HCT116 (cell line): ENCODE measurements at regions not wholly inside any gene's neighbourhood (a gene's known extent, or its start where the extent isn't known, plus 50 kb on each side); places are given as distances from the start of the nearest gene placed in this dataset.

Experiments used
- ATAC-seq: fragments of 200-7000 bp; cut with Tn5 transposase; 2 replicates; pipeline ENCODE4 v1.9.1; 2020; ENCODE audit warnings: mild to moderate bottlenecking, moderate library complexity
- BruUV-seq: library from RNA; stranded (reverse); fragments of 400-500 nt; replicated peaks from 2 replicates; lab custom pipeline; 2021; lab: Mats Ljungman, UMichigan
- CTCF ChIA-PET: fragments of 300-600 bp; sonication (Branson Sonifier 250); formaldehyde crosslinking; loops from one replicate; lab custom pipeline; 2021; ENCODE audit warnings: antibody characterized with exemption; lab: Charles Lee
- POLR2A ChIA-PET: fragments of 300-600, 350-600 bp; sonication (Branson Sonifier 250); formaldehyde crosslinking; loops from one replicate; lab custom pipeline; 2021; ENCODE audit warnings: antibody characterized with exemption; lab: Charles Lee
- RAD21 ChIA-PET, 2 experiments: fragments of 300-600 bp; sonication (Branson Sonifier 250); formaldehyde crosslinking; loops; one replicate each; lab custom pipeline; 2023; ENCODE audit warnings: low total read pairs in 2 of 2; ENCODE audit not compliant: uncharacterized antibody in 2 of 2, unreplicated experiment in 2 of 2, low non-redundant PET in 1 of 2; lab: Charles Lee
- DNase-seq: peaks from one replicate; pipeline ENCODE4 v3.0.0-alpha.2; 2010; ENCODE audit warnings: low read depth, low spot score
- H2AFZ ChIP-seq: fragments of 200-600 bp; shearing (Covaris generic), sonication (generic); 2 replicates; pipeline ENCODE4 v1.6.1; 2017; ENCODE audit warnings: low read depth, mixed run types, mixed read lengths, antibody characterized with exemption, low read length; ENCODE audit not compliant: poor library complexity, severe bottlenecking
- H3K27ac ChIP-seq: 2 replicates; pipeline ENCODE4 v1.5.1; 2012; ENCODE audit warnings: low read depth, low read length
- H3K27me3 ChIP-seq: fragments of 200-600 bp; sonication (generic); 2 replicates; pipeline ENCODE4 v1.6.1; 2016; ENCODE audit warnings: mixed run types, low read length, mixed read lengths; ENCODE audit not compliant: insufficient read depth
- H3K36me3 ChIP-seq, 2 experiments: fragments of 200-500 bp in 1 of 2; fragments of 200-600 bp in 1 of 2; sonication (Bioruptor generic) in 1 of 2; sonication (generic) in 1 of 2; 2 replicates each; pipeline versions ENCODE4 v1.5.1 to v1.6.1; 2014 to 2016; ENCODE audit warnings: low read length in 2 of 2, inconsistent platforms in 1 of 2, mixed read lengths in 1 of 2, mixed run types in 1 of 2; ENCODE audit not compliant: insufficient read depth in 2 of 2, control insufficient read depth in 1 of 2
- H3K4me1 ChIP-seq, 2 experiments: fragments of 200-600 bp in 1 of 2; sonication (generic) in 1 of 2; 2 replicates each; pipeline versions ENCODE4 v1.5.1 to v1.6.1; 2012 to 2017; ENCODE audit warnings: low read length in 2 of 2, inconsistent platforms in 1 of 2, mild to moderate bottlenecking in 1 of 2, mixed read lengths in 1 of 2, mixed run types in 1 of 2, moderate library complexity in 1 of 2; ENCODE audit not compliant: insufficient read depth in 2 of 2, control insufficient read depth in 1 of 2
- H3K4me2 ChIP-seq: fragments of 200-600 bp; sonication (generic); 2 replicates; pipeline ENCODE4 v1.6.1; 2017; ENCODE audit warnings: mixed run types, low read length, mixed read lengths
- H3K4me3 ChIP-seq, 2 experiments: fragments of 200-600 bp in 1 of 2; sonication (generic) in 1 of 2; replicated peaks in 1 of 2; 2 replicates each; pipeline ENCODE4 v1.5.1; 2011 to 2016; ENCODE audit warnings: low read length in 2 of 2, control low read depth in 1 of 2, low read depth in 1 of 2, mild to moderate bottlenecking in 1 of 2, mixed read lengths in 1 of 2, mixed run types in 1 of 2
- H3K79me2 ChIP-seq: fragments of 200-600 bp; sonication (generic); 2 replicates; pipeline ENCODE4 v1.6.1; 2017; ENCODE audit warnings: mild to moderate bottlenecking, mixed run types, low read length, moderate library complexity, mixed read lengths; ENCODE audit not compliant: insufficient read depth
- H3K9ac ChIP-seq: fragments of 200-600 bp; sonication (generic); 2 replicates; pipeline ENCODE4 v1.6.1; 2016; ENCODE audit warnings: low read length, mixed read lengths
- H3K9me2 ChIP-seq: fragments of 200-600 bp; sonication (generic), shearing (Covaris generic); 2 replicates; pipeline ENCODE4 v1.6.1; 2017; ENCODE audit warnings: mixed run types, mild to moderate bottlenecking, moderate library complexity; ENCODE audit not compliant: insufficient read depth
- H3K9me3 ChIP-seq, 2 experiments: fragments of 200-500 bp in 1 of 2; fragments of 200-600 bp in 1 of 2; sonication (Bioruptor generic) in 1 of 2; sonication (generic) in 1 of 2; 2 replicates each; pipeline ENCODE4 v1.6.1; 2014 to 2017; ENCODE audit warnings: low read length in 2 of 2, mixed read lengths in 2 of 2, inconsistent platforms in 1 of 2, low read depth in 1 of 2, mild to moderate bottlenecking in 1 of 2, mixed run types in 1 of 2, moderate library complexity in 1 of 2; ENCODE audit not compliant: control insufficient read depth in 1 of 2, insufficient read depth in 1 of 2
- H4K20me1 ChIP-seq: fragments of 200-600 bp; sonication (generic), shearing (Covaris generic); 2 replicates; pipeline ENCODE4 v1.6.1; 2017; ENCODE audit warnings: mixed run types, mild to moderate bottlenecking, moderate library complexity; ENCODE audit not compliant: insufficient read depth
- CBX3 ChIP-seq: IDR thresholded peaks from 2 replicates; pipeline ENCODE4 v1.6.1; 2012; ENCODE audit warnings: low read depth
- CEBPB ChIP-seq: IDR thresholded peaks from 2 replicates; pipeline ENCODE4 v1.6.1; 2012; ENCODE audit warnings: low read depth
- CTCF ChIP-seq, 3 experiments: fragments of 200-600 bp in 1 of 3; sonication (generic) in 1 of 3; IDR thresholded peaks in 2 of 3; conservative IDR thresholded peaks in 1 of 3; 2 replicates each; pipeline ENCODE4 v1.5.1; 2012 to 2017; ENCODE audit warnings: low read depth in 2 of 3, low read length in 2 of 3, antibody characterized with exemption in 1 of 3, borderline replicate concordance in 1 of 3, control low read depth in 1 of 3, mild to moderate bottlenecking in 1 of 3, mixed read lengths in 1 of 3, mixed run types in 1 of 3, moderate library complexity in 1 of 3; ENCODE audit not compliant: insufficient read depth in 1 of 3
- EGR1 ChIP-seq: IDR thresholded peaks from 2 replicates; pipeline ENCODE4 v1.6.1; 2012; ENCODE audit warnings: low read depth
- ELF1 ChIP-seq: IDR thresholded peaks from 2 replicates; pipeline ENCODE4 v1.6.1; 2012; ENCODE audit warnings: low read depth, borderline replicate concordance
- EZH2 ChIP-seq: fragments of 200-600 bp; sonication (generic); IDR thresholded peaks from 2 replicates; pipeline ENCODE4 v1.6.1; 2017; ENCODE audit warnings: antibody characterized with exemption, mixed run types
- EZH2phosphoT487 ChIP-seq: fragments of 200-600 bp; IDR thresholded peaks from 2 replicates; pipeline ENCODE4 v1.6.1; 2018; ENCODE audit warnings: antibody characterized with exemption, borderline replicate concordance
- FOSL1 ChIP-seq: IDR thresholded peaks from 2 replicates; pipeline ENCODE4 v1.6.1; 2012; ENCODE audit warnings: low read depth
- MAX ChIP-seq: IDR thresholded peaks from 2 replicates; pipeline ENCODE4 v1.6.1; 2012
- POLR2A ChIP-seq: IDR thresholded peaks from 2 replicates; pipeline ENCODE4 v1.7.0; 2011; ENCODE audit warnings: borderline replicate concordance; ENCODE audit not compliant: insufficient read depth, insufficient read length; ENCODE audit errors: extremely low read depth
- POLR2AphosphoS5 ChIP-seq: IDR thresholded peaks from 2 replicates; pipeline ENCODE4 v1.6.1; 2011; ENCODE audit warnings: mild to moderate bottlenecking, low read depth, low read length, moderate library complexity
- RAD21 ChIP-seq: IDR thresholded peaks from 2 replicates; pipeline ENCODE4 v1.6.1; 2012; ENCODE audit warnings: low read depth, mild to moderate bottlenecking
- SIN3A ChIP-seq: IDR thresholded peaks from 2 replicates; pipeline ENCODE4 v1.6.1; 2012; ENCODE audit warnings: low read depth
- SRF ChIP-seq: IDR thresholded peaks from 2 replicates; pipeline ENCODE4 v1.6.1; 2012; ENCODE audit warnings: low read depth
- TCF7L2 ChIP-seq: IDR thresholded peaks from 2 replicates; pipeline ENCODE4 v1.7.0; 2011; ENCODE audit warnings: borderline replicate concordance, inconsistent platforms; ENCODE audit not compliant: insufficient read depth, insufficient read length; ENCODE audit errors: extremely low read depth
- YY1 ChIP-seq: IDR thresholded peaks from 2 replicates; pipeline ENCODE4 v1.6.1; 2011; ENCODE audit warnings: low read length, low read depth, moderate library complexity, mild to moderate bottlenecking; ENCODE audit not compliant: insufficient replicate concordance; ENCODE audit errors: extremely low read depth
- ZFX ChIP-seq: fragments of 450-650 bp; IDR thresholded peaks from 2 replicates; pipeline ENCODE4 v1.6.1; 2017
- ZNF274 ChIP-seq: fragments of 200-500 bp; sonication (Bioruptor generic); IDR thresholded peaks from 2 replicates; pipeline ENCODE4 v1.6.1; 2014; ENCODE audit warnings: mild to moderate bottlenecking, low read depth, low read length, inconsistent platforms
- intact Hi-C: fragments of 100-400 bp; cut with micrococcal nuclease; formaldehyde crosslinking; loops from 2 replicates; pipeline ENCODE4 v1.10.0; 2022

- no peak for ATAC-seq
- no peaks in the 10 kb centered on the region for H4K20me1 ChIP-seq
- no peak overlapping the region for H2AFZ ChIP-seq
- H3K36me3 ChIP-seq, result no peaks in the 10 kb centered on the region
- ChIA-PET CTCF (no interaction called here), POLR2A (no interaction called here), RAD21 (no interaction called here)
- no peaks in the 10 kb centered on the region; a peak in 1 of 4 replicates for H3K9me3 ChIP-seq
- H3K4me1 ChIP-seq, result no peaks in the 10 kb centered on the region
- no peak for DNase-seq
- H3K4me3 ChIP-seq, result no peak overlapping the region
- BruUV-seq, result no TSS peak
- no peak overlapping the region for H3K27ac ChIP-seq
- H3K79me2 ChIP-seq, result no peaks in the 10 kb centered on the region
- TF ChIP-seq CBX3 (no peak), SRF (no peak), ZNF274 (no peak), TCF7L2 (no peak), ZFX (no peak), EZH2phosphoT487 (no peak), EZH2 (no peak), FOSL1 (no peak), ELF1 (no peak), RAD21 (no peak), YY1 (no peak), POLR2A (no peak), POLR2AphosphoS5 (no peak)
- H3K27me3 ChIP-seq, result no peaks in the 10 kb centered on the region
- H3K9me2 ChIP-seq, result no peaks in the 10 kb centered on the region
- no peak overlapping the region for H3K4me2 ChIP-seq
- intact Hi-C loops, result no loop called here
- no peak overlapping the region for H3K9ac ChIP-seq
Measured at GRCh38 chr7:41306486-41306885, 396.4 kb downstream of the INHBA start.

GRCh38 chr7:41305001-41305400 lies 397.9 kb downstream of the INHBA start:
- Histone ChIP-seq H3K9me3 (no peaks in the 10 kb centered on the region), H2AFZ (no peak overlapping the region), H3K27ac (no peak overlapping the region), H3K27me3 (no peaks in the 10 kb centered on the region), H3K4me2 (no peak overlapping the region), H3K9me2 (no peaks in the 10 kb centered on the region), H3K79me2 (no peaks in the 10 kb centered on the region), H3K4me3 (no peak overlapping the region), H4K20me1 (no peaks in the 10 kb centered on the region), H3K4me1 (no peaks in the 10 kb centered on the region), H3K9ac (no peak overlapping the region), H3K36me3 (no peaks in the 10 kb centered on the region)
- ChIA-PET POLR2A (no interaction called here), CTCF (no interaction called here), RAD21 (no interaction called here)
- intact Hi-C loops, result no loop called here
- no peak for DNase-seq
- no TSS peak for BruUV-seq
- ATAC-seq, result no peak
- TF ChIP-seq FOSL1, result no peak
- TF ChIP-seq CEBPB, result no peak
- no peak for TF ChIP-seq SRF
- TF ChIP-seq RAD21, result no peak
- no peak for TF ChIP-seq MAX
- TF ChIP-seq CTCF (IDR thresholded peaks at IDR 0.05 in 2 of 3, conservative IDR thresholded peaks at IDR 0.05 in 1 of 3; ENCODE audit: borderline replicate concordance in 1 of 3, insufficient read depth in 1 of 3, low read depth in 2 of 3, low read length in 2 of 3), result no peak
- no peak for TF ChIP-seq YY1
- TF ChIP-seq EZH2, result no peak
- TF ChIP-seq TCF7L2, result no peak
- no peak for TF ChIP-seq SIN3A
- TF ChIP-seq EGR1, result no peak
